ENCODE measurements at regions not wholly inside any gene's neighbourhood (a gene's known extent, or its start where the extent isn't known, plus 50 kb on each side); places are given as distances from the start of the nearest gene placed in this dataset.
"Not testable (repeated sequence)": the region's sequence is repeated elsewhere in the genome, so short reads cannot be mapped to it uniquely, and the experiment has no call there.

- not testable (repeated sequence) for DNase-seq
These were observed 101.0 kb upstream of the PTPN20 start for GRCh38 chr10:46810222-46810621.

- not testable (repeated sequence) for DNase-seq
These were observed 95.1 kb upstream of the PTPN20 start for GRCh38 chr10:46816126-46816525.

- not testable (repeated sequence) for DNase-seq
These were observed 70.7 kb upstream of the PTPN20 start for GRCh38 chr10:46840393-46841050.

- DNase-seq = not testable (repeated sequence)
These were observed 70.1 kb upstream of the PTPN20 start for GRCh38 chr10:46841051-46841593.

GRCh38 chr10:46845194-46845593, 66.0 kb upstream of the PTPN20 start:
- not testable (repeated sequence) for DNase-seq

- not testable (repeated sequence) for DNase-seq
These were observed 65.6 kb upstream of the PTPN20 start for GRCh38 chr10:46845640-46846039.

GRCh38 chr10:46860753-46861152, 50.5 kb upstream of the PTPN20 start:
- not testable (repeated sequence) for DNase-seq

Measured in DMS153 (cell line).